ENCODE measurements at regions not wholly inside any gene's neighbourhood (a gene's known extent, or its start where the extent isn't known, plus 50 kb on each side); places are given as distances from the start of the nearest gene placed in this dataset.

GRCh38 chr10:130455791-130456190 is 319.6 kb downstream of the GLRX3 start:
- DNase-seq (ENCODE audit: low read depth in 1 of 2, low spot score in 1 of 2), result no peak

DNA sequence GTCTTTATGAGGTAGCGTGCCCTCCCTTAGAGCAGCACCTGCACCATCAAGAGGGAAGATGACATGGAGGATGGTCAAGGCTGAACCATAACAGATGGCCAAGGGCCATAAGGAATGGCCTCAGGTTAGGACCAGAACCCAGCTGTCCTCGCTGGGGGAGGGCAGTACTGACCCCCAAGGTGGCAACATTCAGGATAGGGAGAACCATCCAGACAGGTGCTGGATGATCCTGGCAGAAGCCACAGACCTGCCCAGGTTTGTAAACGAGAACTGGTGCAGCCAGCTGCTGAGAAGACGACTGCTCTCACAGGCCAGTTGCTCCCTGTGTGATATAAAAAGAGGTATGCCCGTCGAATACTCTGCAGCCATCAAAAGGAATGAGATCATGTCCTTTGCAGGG is 320.4 kb downstream of the GLRX3 start:
- DNase-seq (ENCODE audit: low read depth in 1 of 2, low spot score in 1 of 2), result no peak

DNA sequence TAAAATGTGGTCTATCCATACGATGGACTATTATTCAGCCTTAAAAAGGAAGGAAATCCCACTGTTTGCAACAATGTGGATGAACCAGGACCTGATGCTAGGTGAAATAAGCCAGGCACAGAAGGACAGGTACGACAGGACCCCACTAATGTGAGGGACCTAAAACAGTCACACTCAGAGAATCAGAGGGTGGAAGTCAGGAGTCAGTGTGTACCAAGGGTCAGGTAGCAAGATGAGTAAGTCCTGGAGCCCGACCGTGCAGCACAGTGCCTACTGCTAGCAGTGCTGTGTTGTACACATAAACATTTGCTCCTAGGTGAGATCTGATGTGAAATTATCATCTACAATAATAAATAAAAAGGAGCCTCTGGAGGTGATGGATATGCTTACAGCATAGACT is 322.3 kb downstream of the GLRX3 start:
- DNase-seq (ENCODE audit: low read depth in 1 of 2, low spot score in 1 of 2), result no peak

DNA sequence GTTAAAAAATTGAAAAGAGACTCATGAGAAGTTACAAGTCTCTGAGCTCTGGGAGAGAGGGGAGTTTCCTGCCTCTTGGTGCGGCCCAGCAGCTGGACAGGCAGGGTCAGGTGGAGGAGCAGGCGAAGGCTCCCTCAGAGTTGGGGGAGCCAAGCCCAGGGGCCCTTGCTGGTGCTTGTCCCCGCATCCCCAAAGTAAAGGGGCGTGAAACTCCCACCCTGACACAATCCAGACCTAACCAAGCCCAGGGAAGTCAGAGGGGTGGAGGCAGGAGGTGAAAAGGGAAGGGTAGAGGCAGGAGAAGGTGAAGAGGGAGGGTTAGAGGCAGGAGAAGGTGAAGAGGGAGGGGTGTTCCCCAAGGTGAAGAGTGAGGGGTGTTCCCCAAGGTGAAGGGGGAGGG is 322.8 kb downstream of the GLRX3 start:
- DNase-seq (ENCODE audit: low read depth in 1 of 2, low spot score in 1 of 2), result no peak

- DNase-seq (ENCODE audit: low read depth in 1 of 2, low spot score in 1 of 2), result no peak
Observed at GRCh38 chr10:130459851-130460490, 323.8 kb downstream of the GLRX3 start.

GRCh38 chr10:130461631-130462030 is 325.4 kb downstream of the GLRX3 start:
- DNase-seq (ENCODE audit: low read depth in 1 of 2, low spot score in 1 of 2), result no peak

- no peak for DNase-seq (ENCODE audit: low read depth in 1 of 2, low spot score in 1 of 2)
Observed at GRCh38 chr10:130463104-130463875, 327.1 kb downstream of the GLRX3 start.

- no peak for DNase-seq (ENCODE audit: low read depth in 1 of 2, low spot score in 1 of 2)
Observed at GRCh38 chr10:130463876-130464364, 327.7 kb downstream of the GLRX3 start.

GRCh38 chr10:130464426-130464825 is 328.2 kb downstream of the GLRX3 start:
- no peak for DNase-seq (ENCODE audit: low read depth in 1 of 2, low spot score in 1 of 2)

DNA sequence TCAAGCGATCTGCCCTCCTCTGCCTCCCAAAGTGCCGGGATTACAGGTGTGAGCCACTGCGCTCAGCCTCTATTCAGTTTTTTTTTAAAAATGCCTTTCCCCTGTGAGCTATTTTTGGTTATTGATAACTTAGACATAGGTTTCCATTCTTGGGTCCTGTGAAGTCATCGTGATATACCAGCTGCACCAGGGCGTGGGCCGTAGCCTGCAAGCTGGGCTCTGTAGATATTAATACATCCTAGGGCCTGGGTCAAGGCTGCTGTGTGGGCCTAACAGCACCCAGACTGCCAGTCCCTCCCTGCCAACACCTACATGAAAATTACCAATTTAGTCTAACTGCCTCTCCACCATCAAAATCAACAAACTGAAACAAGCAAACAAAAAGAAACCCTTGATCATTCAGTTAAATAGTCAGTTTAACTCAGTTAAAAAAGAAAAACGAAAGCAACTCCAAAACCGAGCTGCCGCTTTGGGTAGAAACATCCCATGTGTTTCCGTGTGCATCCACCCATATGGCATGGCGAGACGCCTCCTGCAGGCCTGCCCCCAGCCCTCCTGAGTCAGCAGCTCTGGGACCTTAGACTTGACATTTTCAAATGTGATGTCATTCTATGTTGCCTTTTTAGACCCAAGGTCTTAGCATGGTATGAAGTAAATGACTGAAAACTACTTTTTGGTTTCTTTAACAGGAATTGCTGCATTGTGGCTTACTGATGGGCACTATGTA is 330.2 kb downstream of the GLRX3 start:
- no peak for DNase-seq (ENCODE audit: low read depth in 1 of 2, low spot score in 1 of 2)

GRCh38 chr10:130470286-130470685 is 334.1 kb downstream of the GLRX3 start:
- no peak for DNase-seq (ENCODE audit: low read depth in 1 of 2, low spot score in 1 of 2)

GRCh38 chr10:130470973-130471372 is 334.8 kb downstream of the GLRX3 start:
- no peak for DNase-seq (ENCODE audit: low read depth in 1 of 2, low spot score in 1 of 2)

GRCh38 chr10:130471486-130471885 is 335.3 kb downstream of the GLRX3 start:
- DNase-seq (ENCODE audit: low read depth in 1 of 2, low spot score in 1 of 2), result no peak

DNA sequence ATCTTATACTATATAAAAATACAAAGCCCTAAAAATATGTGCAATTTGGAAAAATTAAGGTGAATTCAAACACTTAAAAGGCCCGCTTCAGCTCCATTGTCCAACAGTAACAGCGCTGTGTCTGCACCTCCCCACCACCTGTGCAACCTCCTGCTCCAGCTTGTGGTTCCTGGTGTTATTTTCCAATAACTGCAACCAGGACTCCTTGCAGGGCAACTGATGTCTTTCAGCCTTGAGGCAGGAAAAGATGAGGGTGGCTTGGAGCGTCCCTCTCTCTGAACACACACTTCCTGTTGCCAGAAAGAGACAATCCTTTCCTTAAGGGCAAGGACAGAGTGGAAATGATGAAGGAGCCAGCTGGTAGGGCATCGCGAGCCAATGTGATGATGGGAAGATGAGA is 336.0 kb downstream of the GLRX3 start:
- DNase-seq (ENCODE audit: low read depth in 1 of 2, low spot score in 1 of 2), result no peak

GRCh38 chr10:130474591-130474990 is 338.4 kb downstream of the GLRX3 start:
- no peak for DNase-seq (ENCODE audit: low read depth in 1 of 2, low spot score in 1 of 2)

DNA sequence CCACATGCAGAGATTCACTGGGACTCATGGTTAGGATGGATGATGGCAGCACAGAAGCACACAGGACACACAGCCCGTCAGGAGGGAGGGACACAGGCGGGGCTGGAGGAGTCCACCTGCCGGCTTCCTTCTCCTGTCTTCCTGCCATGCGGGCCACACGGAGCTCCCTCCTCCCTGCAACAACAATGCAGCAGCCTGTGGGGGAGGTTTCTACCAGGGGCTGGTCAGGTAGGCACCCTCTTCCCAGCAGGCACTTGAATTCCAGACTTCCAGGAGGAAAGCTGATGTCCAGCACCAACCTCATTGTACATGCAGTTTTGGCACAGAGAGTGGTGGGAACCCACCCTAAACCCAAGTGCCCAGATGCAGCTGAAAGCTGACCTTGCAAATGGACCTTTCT is 341.2 kb downstream of the GLRX3 start:
- DNase-seq (ENCODE audit: low read depth in 1 of 2, low spot score in 1 of 2), result no peak

- DNase-seq (ENCODE audit: low read depth in 1 of 2, low spot score in 1 of 2), result no peak
Observed at GRCh38 chr10:130479146-130479545, 343.0 kb downstream of the GLRX3 start.

DNA sequence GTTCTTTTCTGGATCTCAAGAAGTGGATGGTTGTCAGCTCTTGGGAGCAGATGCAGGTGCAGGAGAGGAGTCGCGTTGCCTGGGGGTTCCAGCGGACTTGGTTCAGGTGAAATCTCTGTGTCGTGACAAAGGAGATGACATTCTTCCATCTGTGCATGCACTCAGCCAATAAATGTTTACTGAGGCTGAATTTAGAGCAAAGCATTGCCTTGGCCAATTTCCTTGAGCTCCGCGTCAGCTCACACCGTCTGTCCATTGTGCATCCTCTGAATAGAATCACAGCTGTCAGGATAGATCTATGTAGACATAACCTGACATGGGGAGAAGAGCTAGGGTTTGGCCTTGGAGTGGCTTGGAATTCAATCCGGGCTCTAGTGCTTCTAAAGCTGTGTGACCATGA is 343.7 kb downstream of the GLRX3 start:
- DNase-seq (ENCODE audit: low read depth in 1 of 2, low spot score in 1 of 2), result no peak

GRCh38 chr10:130480491-130480890 is 344.3 kb downstream of the GLRX3 start:
- DNase-seq (ENCODE audit: low read depth in 1 of 2, low spot score in 1 of 2), result no peak

DNA sequence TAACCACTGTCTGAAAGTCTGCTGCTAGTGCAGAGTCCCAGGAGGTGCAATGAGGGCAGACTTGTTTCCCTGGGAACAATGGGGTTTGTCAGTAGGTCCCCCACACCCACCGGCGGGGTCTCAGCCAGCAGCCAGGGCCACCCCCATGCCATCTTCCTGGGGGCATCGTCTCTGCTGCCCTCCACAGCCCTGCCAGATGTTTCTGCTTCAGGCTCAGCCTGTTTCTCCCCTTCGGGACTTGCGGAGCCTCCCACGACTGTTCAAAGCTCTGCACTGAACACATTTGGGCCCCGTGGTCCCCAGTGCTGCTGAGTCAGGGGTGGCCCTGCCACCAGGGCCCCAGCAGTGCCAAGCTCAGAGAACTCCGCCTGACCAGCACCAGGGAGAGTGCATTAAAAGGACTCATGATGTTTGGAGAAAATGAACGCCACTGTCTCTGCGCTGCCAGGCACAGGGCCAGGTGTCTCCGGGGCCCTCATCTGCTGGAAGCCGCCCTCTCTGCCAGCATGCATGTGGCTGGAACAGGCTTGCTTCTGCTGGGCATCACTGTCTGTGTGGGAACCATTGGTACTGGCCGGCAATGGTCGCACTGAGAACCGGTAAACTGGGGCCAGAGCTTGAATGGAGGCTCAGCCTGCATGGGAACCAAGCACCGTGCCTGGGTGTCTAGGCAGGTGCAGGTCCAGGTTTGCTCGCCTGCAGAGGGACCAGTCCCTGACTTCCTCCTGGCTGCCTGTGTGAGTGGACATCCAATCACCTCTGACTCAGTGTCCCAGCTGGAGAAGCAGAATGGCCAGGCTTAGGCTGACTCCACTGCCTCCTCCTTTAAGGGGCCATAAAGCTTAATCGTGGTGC is 345.1 kb downstream of the GLRX3 start:
- DNase-seq (ENCODE audit: low read depth in 1 of 2, low spot score in 1 of 2), result no peak

GRCh38 chr10:130481936-130482335 is 345.7 kb downstream of the GLRX3 start:
- no peak for DNase-seq (ENCODE audit: low read depth in 1 of 2, low spot score in 1 of 2)

Data from stimulated activated CD4-positive, alpha-beta T cell treated with anti-CD3 and anti-CD28 coated beads, Interleukin-15, amount 100 ng/mL, for 1 hour (primary cell).